K562 (cell line): ENCODE measurements at regions not wholly inside any gene's neighbourhood (a gene's known extent, or its start where the extent isn't known, plus 50 kb on each side); places are given as distances from the start of the nearest gene placed in this dataset.

Source experiments
- ATAC-seq: fragments of 200-7000 bp; cut with Tn5 transposase; 3 replicates; pipeline ENCODE4 v1.9.1; 2020; ENCODE audit warnings: moderate library complexity
- BruUV-seq: library from RNA; stranded (reverse); fragments of 400-500 nt; replicated peaks from 2 replicates; lab custom pipeline; 2021; lab: Mats Ljungman, UMichigan
- CTCF ChIA-PET: fragments of 300-600 bp; formaldehyde crosslinking; extraction: SDS; loops from one replicate; lab custom pipeline; 2021; ENCODE audit warnings: low intra/inter-chr PET ratio; lab: Yijun Ruan, JAX
- POLR2A ChIA-PET: fragments of 300-600, 350-650 bp; sonication (Branson Sonifier 250); formaldehyde crosslinking; extraction: SDS; loops from one replicate; lab custom pipeline; 2021; ENCODE audit warnings: antibody characterized with exemption, inconsistent platforms; lab: Yijun Ruan, JAX
- DNase-seq, 4 experiments: peaks; one replicate each; pipeline versions ENCODE4 v3.0.0 to v3.0.0-alpha.2; 2011 to 2018; ENCODE audit warnings: low spot score in 3 of 4, mixed read lengths in 3 of 4; ENCODE audit errors: extremely low read depth in 1 of 4
- FAIRE-seq: peaks from 2 replicates; lab custom pipeline; 2011; peaks lifted over from hg19 to GRCh38; lab: Jason Lieb, UNC
- H2AFZ ChIP-seq: 2 replicates; pipeline ENCODE4 v1.6.0; 2011; ENCODE audit warnings: low read depth, low read length, control low read depth, inconsistent platforms
- H3K27ac ChIP-seq: fragments of 200-600 bp; 3 replicates; pipeline ENCODE4 v1.8.0; 2011; ENCODE audit warnings: low read depth, mild to moderate bottlenecking, control low read depth, inconsistent platforms, low read length, moderate library complexity, mixed read lengths; ENCODE audit errors: extremely low read depth
- H3K27me3 ChIP-seq, 2 experiments: fragments of 300-600 bp in 1 of 2; 2 replicates in 1 of 2; 3 replicates in 1 of 2; pipeline versions ENCODE4 v1.6.0 to v1.8.0; 2011; ENCODE audit warnings: inconsistent platforms in 2 of 2, low read length in 2 of 2, mild to moderate bottlenecking in 1 of 2, mixed read lengths in 1 of 2, moderate library complexity in 1 of 2; ENCODE audit not compliant: control insufficient read depth in 2 of 2, insufficient read depth in 2 of 2
- H3K36me3 ChIP-seq: fragments of 300-600 bp; 3 replicates; pipeline ENCODE4 v1.8.0; 2011; ENCODE audit warnings: mild to moderate bottlenecking, low read length, inconsistent platforms; ENCODE audit not compliant: control insufficient read depth, insufficient read depth
- H3K4me1 ChIP-seq, 2 experiments: fragments of 200-600 bp in 1 of 2; replicated peaks in 1 of 2; 2 replicates in 1 of 2; 3 replicates in 1 of 2; pipeline versions ENCODE4 v1.5.1 to v1.8.0; 2011; ENCODE audit warnings: inconsistent platforms in 2 of 2, low read length in 2 of 2, mild to moderate bottlenecking in 1 of 2, mixed read lengths in 1 of 2, moderate library complexity in 1 of 2; ENCODE audit not compliant: control insufficient read depth in 2 of 2, insufficient read depth in 2 of 2
- H3K4me2 ChIP-seq: 2 replicates; pipeline ENCODE4 v1.6.1; 2011; ENCODE audit warnings: low read length, control low read depth, inconsistent platforms, mixed read lengths; ENCODE audit not compliant: insufficient read depth
- H3K4me3 ChIP-seq: fragments of 200-600 bp; sonication (generic), shearing (Covaris generic); 2 replicates; pipeline ENCODE4 v1.5.1; 2016; ENCODE audit warnings: control low read depth, inconsistent platforms
- H3K79me2 ChIP-seq: fragments of 200-600 bp; 3 replicates; pipeline ENCODE4 v1.8.0; 2011; ENCODE audit warnings: low read length, inconsistent platforms; ENCODE audit not compliant: control insufficient read depth, insufficient read depth
- H3K9ac ChIP-seq, 2 experiments: 2 replicates each; pipeline versions ENCODE4 v1.6.0 to v1.6.1; 2011; ENCODE audit warnings: low read depth in 2 of 2, low read length in 2 of 2, control low read depth in 1 of 2, inconsistent platforms in 1 of 2, mild to moderate bottlenecking in 1 of 2, mixed read lengths in 1 of 2; ENCODE audit not compliant: insufficient read depth in 1 of 2
- H3K9me1 ChIP-seq: one replicate; pipeline ENCODE4 v1.6.0; 2011; ENCODE audit warnings: inconsistent platforms, mild to moderate bottlenecking, low read length, moderate library complexity; ENCODE audit not compliant: control insufficient read depth, insufficient read depth
- H3K9me3 ChIP-seq: replicated peaks from 2 replicates; pipeline ENCODE4 v1.5.1; 2011; ENCODE audit warnings: low read depth, low read length, inconsistent platforms; ENCODE audit not compliant: control insufficient read depth, insufficient read depth
- H4K20me1 ChIP-seq: replicated peaks from 2 replicates; pipeline ENCODE4 v1.6.1; 2011; ENCODE audit warnings: low read length, inconsistent platforms, mixed read lengths; ENCODE audit not compliant: control insufficient read depth, insufficient read depth
- CREB3 ChIP-seq: fragments of 450-650 bp; conservative IDR thresholded peaks from 2 replicates; pipeline ENCODE4 v1.6.1; 2016; ENCODE audit warnings: missing genetic modification characterization, low read depth, mild to moderate bottlenecking, missing compliant biosample characterization, moderate library complexity
- JUNB ChIP-seq: fragments of 450-650 bp; formaldehyde crosslinking; conservative IDR thresholded peaks from 2 replicates; pipeline ENCODE4 v1.4.0; 2020; ENCODE audit warnings: mild to moderate bottlenecking
- MTA3 ChIP-seq: fragments of 450-650 bp; formaldehyde crosslinking; IDR thresholded peaks from 2 replicates; pipeline ENCODE4 v1.6.1; 2017; ENCODE audit warnings: mild to moderate bottlenecking, borderline replicate concordance
- NKRF ChIP-seq: fragments of 450-650 bp; IDR thresholded peaks from 2 replicates; pipeline ENCODE4 v1.6.1; 2016; ENCODE audit warnings: borderline replicate concordance
- NR0B1 ChIP-seq: fragments of 450-650 bp; IDR thresholded peaks from one replicate; pipeline ENCODE4 v1.6.1; 2018; ENCODE audit warnings: mild to moderate bottlenecking, moderate library complexity; ENCODE audit not compliant: partially characterized antibody
- RBM39 ChIP-seq: fragments of 200-400 bp; formaldehyde crosslinking; optimal IDR thresholded peaks from 2 replicates; pipeline ENCODE3; 2018; ENCODE audit warnings: low read depth, low read length
- STAT5B ChIP-seq: fragments of 250-450 bp; sonication (Bioruptor Pico); IDR thresholded peaks from 2 replicates; pipeline ENCODE4 v1.8.0; 2021; ENCODE audit warnings: mild to moderate bottlenecking, inconsistent platforms
- ZBTB12 ChIP-seq: fragments of 250-450 bp; sonication (Bioruptor Pico); IDR thresholded peaks from 2 replicates; pipeline ENCODE4 v1.4.0; 2020
- ZBTB43 ChIP-seq: sonication (generic); formaldehyde crosslinking; IDR thresholded peaks from 2 replicates; pipeline ENCODE4 v1.8.0; 2023; ENCODE audit warnings: mild to moderate bottlenecking, missing genetic modification reagents
- ZFP91 ChIP-seq: sonication (generic); formaldehyde crosslinking; IDR thresholded peaks from 2 replicates; pipeline ENCODE4 v1.8.0; 2022; ENCODE audit warnings: mild to moderate bottlenecking, missing genetic modification reagents
- ZNF174 ChIP-seq: fragments of 250-450 bp; sonication (Bioruptor Pico); IDR thresholded peaks from 2 replicates; pipeline ENCODE4 v1.4.0; 2020; ENCODE audit warnings: mild to moderate bottlenecking
- ZNF41 ChIP-seq: fragments of 250-450 bp; sonication (Bioruptor Pico); conservative IDR thresholded peaks from 2 replicates; pipeline ENCODE4 v1.4.0; 2020; ENCODE audit warnings: mild to moderate bottlenecking
- ZNF780A ChIP-seq: fragments of 250-450 bp; sonication (Bioruptor Pico); IDR thresholded peaks from 2 replicates; pipeline ENCODE4 v1.5.0; 2021; ENCODE audit warnings: mild to moderate bottlenecking
- WGBS: fragments of 100-300 bp; shearing (Covaris generic); methylation state at CpG from one replicate; pipeline ENCODE4 v1.1.6; 2016; ENCODE audit warnings: low coverage, mixed read lengths; ENCODE audit not compliant: insufficient coverage; ENCODE audit errors: missing lambda C conversion rate; 5-methylcytosine and 5-hydroxymethylcytosine counted together
- in situ Hi-C: fragments of 300-500 bp; cut with MboI; formaldehyde crosslinking; loops from 4 replicates; pipeline ENCODE4 v1.15.0; 2018; ENCODE audit warnings: inconsistent platforms, mixed read lengths
- intact Hi-C: fragments of 100-400 bp; cut with micrococcal nuclease; formaldehyde crosslinking; loops from 2 replicates; pipeline ENCODE4 v1.14.2; 2022

GRCh38 chr13:84670245-84670644 is 788.0 kb upstream of the SLITRK1 start (continued):
- no peak for TF ChIP-seq NR0B1
- TF ChIP-seq, all 486 proteins: peak for 0

- no peak for ATAC-seq
- in situ Hi-C loops = no loop called here
- no peak overlapping the region for H3K4me2 ChIP-seq
- H3K9me3 ChIP-seq = no peaks in the 10 kb centered on the region
- 0% methylated on average over 1 of the region's 1 CpG for WGBS
- FAIRE-seq = no peak
- no peaks in the 10 kb centered on the region for H3K36me3 ChIP-seq
- H3K27ac ChIP-seq = no peak overlapping the region
- intact Hi-C loops = no loop called here
- H3K4me3 ChIP-seq = no peak overlapping the region
- H2AFZ ChIP-seq = no peak overlapping the region
- POLR2A ChIA-PET = no interaction called here
- no peaks in the 10 kb centered on the region for H4K20me1 ChIP-seq
- BruUV-seq = no TSS peak
- H3K9me1 ChIP-seq = no peaks in the 10 kb centered on the region
- no peak overlapping the region for H3K9ac ChIP-seq
- H3K27me3 ChIP-seq = no peaks in the 10 kb centered on the region
- DNase-seq = no peak
- no peaks in the 10 kb centered on the region for H3K79me2 ChIP-seq
- CTCF ChIA-PET = no interaction called here
- no peaks in the 10 kb centered on the region for H3K4me1 ChIP-seq
- TF ChIP-seq ZBTB12 (no peak), STAT5B (CRISPR knock-in tag) (no peak), MTA3 (no peak), ZNF174 (CRISPR knock-in tag) (no peak), ZBTB43 (CRISPR knock-in tag) (no peak), ZFP91 (CRISPR knock-in tag) (no peak), ZNF780A (CRISPR knock-in tag) (no peak), NKRF (no peak), RBM39 (no peak), CREB3 (tag) (no peak), ZNF41 (CRISPR knock-in tag) (no peak), JUNB (CRISPR knock-in tag) (no peak)
Measured at GRCh38 chr13:84668637-84669036, 786.4 kb upstream of the SLITRK1 start.
